ENCODE measurements at regions not wholly inside any gene's neighbourhood (a gene's known extent, or its start where the extent isn't known, plus 50 kb on each side); places are given as distances from the start of the nearest gene placed in this dataset.

GRCh38 chr10:100612601-100613595 lies 77.2 kb downstream of the HIF1AN start:
- Mint-ChIP-seq H3K36me3 (ENCODE audit: low read depth) (peaks cover 2% of the 10 kb centered on the region), H3K4me3 (no peak overlapping the region), H3K4me1 (peaks cover 2% of the 10 kb centered on the region), H3K27me3 (peaks cover 80% of the 10 kb centered on the region), H3K27ac (no peak overlapping the region)
- ATAC-seq = no peak
- no peaks in the 10 kb centered on the region for H3K9me3 ChIP-seq (ENCODE audit: control insufficient read depth, low read length, poor library complexity, severe bottlenecking)
- DNase-seq = no peak

- Mint-ChIP-seq H3K27ac (no peak overlapping the region), H3K36me3 (ENCODE audit: low read depth) (peaks cover 2% of the 10 kb centered on the region), H3K4me1 (peaks cover 2% of the 10 kb centered on the region), H3K4me3 (no peak overlapping the region), H3K27me3 (peaks cover 79% of the 10 kb centered on the region)
- ATAC-seq (no peak), DNase-seq (no peak)
- no peaks in the 10 kb centered on the region for H3K9me3 ChIP-seq (ENCODE audit: control insufficient read depth, low read length, poor library complexity, severe bottlenecking)
These were observed 78.1 kb downstream of the HIF1AN start for GRCh38 chr10:100613846-100614245.

DNA sequence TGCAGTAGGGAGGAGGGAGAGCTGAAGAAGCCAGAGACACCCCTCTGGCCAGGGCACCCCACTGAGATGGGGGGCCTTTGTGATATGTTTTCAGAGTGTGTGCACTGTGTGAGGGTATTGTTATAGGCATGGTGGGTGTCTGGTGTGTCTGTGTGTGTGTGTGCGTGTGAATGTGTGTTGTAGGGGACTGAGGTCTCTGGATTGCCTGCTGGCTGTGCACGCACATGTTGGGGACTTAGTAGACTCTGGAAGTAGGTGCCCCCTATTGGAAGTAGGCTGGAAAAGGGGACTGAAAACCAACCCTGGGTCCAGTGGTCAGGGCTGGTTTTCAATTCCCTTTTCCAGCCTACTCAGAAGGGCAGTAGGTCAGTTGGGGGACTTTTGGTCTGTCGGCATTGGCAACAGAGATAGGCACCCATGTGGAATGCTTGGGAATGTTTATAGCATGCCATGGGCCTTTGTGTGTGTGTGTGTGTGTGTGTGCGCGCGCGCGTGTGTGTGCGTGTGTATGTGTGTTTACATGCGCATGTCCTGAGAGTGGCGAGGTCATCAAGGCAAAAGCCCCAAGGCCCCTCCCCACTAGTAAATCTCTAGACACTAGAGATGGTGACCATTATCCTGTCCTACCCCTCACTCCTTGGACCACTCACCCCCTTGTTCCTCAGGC lies 78.8 kb downstream of the HIF1AN start:
- no peak overlapping the region for H3K4me3 Mint-ChIP-seq
- no peaks in the 10 kb centered on the region for H3K9me3 ChIP-seq (ENCODE audit: control insufficient read depth, low read length, poor library complexity, severe bottlenecking)
- DNase-seq (no peak), ATAC-seq (no peak)
- H3K27me3 Mint-ChIP-seq = peaks cover 86% of the 10 kb centered on the region
- H3K4me1 Mint-ChIP-seq = peaks cover 5% of the 10 kb centered on the region
- H3K36me3 Mint-ChIP-seq (ENCODE audit: low read depth) = peaks cover 2% of the 10 kb centered on the region
- H3K27ac Mint-ChIP-seq = no peak overlapping the region

GRCh38 chr10:100615241-100615640 lies 79.5 kb downstream of the HIF1AN start:
- Mint-ChIP-seq H3K4me1 (peaks cover 7% of the 10 kb centered on the region), H3K4me3 (no peak overlapping the region), H3K36me3 (ENCODE audit: low read depth) (peaks cover 5% of the 10 kb centered on the region), H3K27me3 (peaks cover 89% of the 10 kb centered on the region), H3K27ac (no peak overlapping the region)
- DNase-seq (no peak), ATAC-seq (no peak)
- H3K9me3 ChIP-seq (ENCODE audit: control insufficient read depth, low read length, poor library complexity, severe bottlenecking) = no peaks in the 10 kb centered on the region

GRCh38 chr10:100615908-100616307 lies 80.2 kb downstream of the HIF1AN start:
- DNase-seq (no peak), ATAC-seq (no peak)
- Mint-ChIP-seq H3K27me3 (peaks cover 90% of the 10 kb centered on the region), H3K4me3 (no peak overlapping the region), H3K4me1 (peaks cover 7% of the 10 kb centered on the region), H3K27ac (no peak overlapping the region), H3K36me3 (ENCODE audit: low read depth) (peaks cover 5% of the 10 kb centered on the region)
- no peaks in the 10 kb centered on the region for H3K9me3 ChIP-seq (ENCODE audit: control insufficient read depth, low read length, poor library complexity, severe bottlenecking)

DNA sequence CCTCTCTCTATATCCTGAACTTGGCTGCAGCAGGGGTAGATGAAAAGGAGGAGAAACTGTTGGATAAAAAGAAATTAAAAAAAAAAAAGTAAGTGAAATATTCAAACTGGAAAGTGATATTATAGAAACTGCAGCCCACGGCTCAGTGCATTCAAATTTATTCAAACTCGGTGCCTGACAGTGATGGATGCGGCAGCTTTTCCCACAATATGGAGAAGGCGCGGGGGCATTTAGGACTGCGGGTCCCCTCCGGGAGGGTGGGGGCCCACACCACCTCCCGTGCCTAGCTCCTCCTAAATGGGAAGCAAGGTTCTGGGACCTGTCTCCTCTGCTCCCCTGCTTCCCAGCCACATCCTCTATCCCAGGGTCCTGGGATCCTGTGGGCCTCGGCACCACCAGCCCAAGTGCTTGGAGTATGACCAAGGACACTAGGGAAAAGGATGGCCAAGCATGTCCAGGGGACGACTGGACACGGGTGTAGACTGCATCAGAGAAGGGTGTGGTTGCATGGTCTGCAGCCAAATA lies 82.4 kb downstream of the HIF1AN start:
- Mint-ChIP-seq H3K36me3 (ENCODE audit: low read depth) (peaks cover 8% of the 10 kb centered on the region), H3K4me3 (no peak overlapping the region), H3K27ac (no peak overlapping the region), H3K27me3 (peaks cover 87% of the 10 kb centered on the region), H3K4me1 (peaks cover 12% of the 10 kb centered on the region)
- DNase-seq = no peak
- no peaks in the 10 kb centered on the region for H3K9me3 ChIP-seq (ENCODE audit: control insufficient read depth, low read length, poor library complexity, severe bottlenecking)
- ATAC-seq = no peak

DNA sequence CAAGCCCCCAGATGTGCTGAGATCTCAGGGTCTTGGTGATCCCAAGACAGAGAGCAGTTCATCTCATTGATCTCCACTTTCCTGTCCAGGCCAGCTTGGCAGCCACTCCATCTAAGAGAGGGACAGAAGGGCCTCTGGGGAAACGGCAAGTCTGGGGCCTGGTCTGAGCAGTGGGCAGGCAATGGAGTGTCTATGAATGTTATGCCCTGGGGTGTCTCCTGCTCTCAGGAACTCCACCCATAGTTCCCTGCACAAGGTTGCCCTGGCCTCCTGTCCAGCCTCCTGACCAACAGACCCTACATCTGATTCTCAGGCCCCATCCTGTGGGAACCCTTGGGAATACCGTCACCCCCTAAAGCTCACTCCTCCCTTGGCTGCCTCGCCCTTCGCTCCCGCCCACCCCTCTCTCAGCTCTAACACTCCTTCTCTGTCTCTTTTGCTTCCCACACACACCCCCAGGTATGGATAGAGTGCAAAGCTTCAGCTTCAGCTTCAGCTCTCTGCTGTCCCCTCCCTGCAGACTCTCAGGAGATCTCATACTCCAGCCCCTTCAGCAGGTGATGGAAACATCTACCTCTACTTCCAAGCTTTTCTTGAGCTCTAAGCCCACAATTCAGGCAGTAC lies 83.0 kb downstream of the HIF1AN start:
- H3K27me3 Mint-ChIP-seq = peaks cover 87% of the 10 kb centered on the region
- no peak overlapping the region for H3K27ac Mint-ChIP-seq
- peaks cover 14% of the 10 kb centered on the region for H3K4me1 Mint-ChIP-seq
- peaks cover 10% of the 10 kb centered on the region for H3K36me3 Mint-ChIP-seq (ENCODE audit: low read depth)
- no peak overlapping the region for H3K4me3 Mint-ChIP-seq
- no peak for DNase-seq
- ATAC-seq = no peak
- H3K9me3 ChIP-seq (ENCODE audit: control insufficient read depth, low read length, poor library complexity, severe bottlenecking) = no peaks in the 10 kb centered on the region

DNA sequence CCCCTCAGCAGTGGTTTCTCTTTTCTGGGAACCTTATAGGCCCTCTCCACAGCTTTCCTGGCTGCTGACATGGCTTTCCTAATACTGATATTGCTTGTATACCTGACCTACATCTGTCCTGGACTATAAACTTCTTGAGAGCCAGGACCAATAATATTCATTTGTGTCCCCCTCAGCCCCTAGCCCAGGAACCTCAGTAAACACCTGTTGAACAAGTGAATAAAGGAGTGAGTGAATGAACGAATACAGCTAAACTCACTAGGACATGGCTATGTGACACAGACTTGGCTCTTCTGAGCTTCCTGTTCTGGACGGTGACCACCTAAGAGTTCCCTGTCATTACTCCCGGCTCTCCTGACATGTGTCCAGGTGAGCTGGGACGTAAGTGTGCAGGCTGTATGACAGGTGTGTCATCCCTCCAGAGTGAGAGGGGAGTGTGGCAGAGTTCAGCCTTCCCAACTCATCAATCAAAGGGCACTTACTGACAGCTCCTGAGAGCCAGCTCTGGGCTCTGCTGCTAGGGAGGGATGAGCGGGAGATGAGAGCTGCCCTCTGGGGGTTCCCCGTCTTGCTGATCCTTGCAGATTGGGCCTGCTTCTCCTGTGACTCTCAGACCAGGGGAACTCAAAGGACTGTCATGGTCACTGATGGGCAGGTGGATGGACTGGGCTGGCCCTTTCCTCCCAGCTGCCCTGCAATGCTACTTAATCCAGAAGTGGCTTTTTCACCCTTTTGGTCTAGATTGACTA lies 84.5 kb downstream of the HIF1AN start:
- DNase-seq (no peak), ATAC-seq (no peak)
- peaks cover 14% of the 10 kb centered on the region for H3K4me1 Mint-ChIP-seq
- H3K36me3 Mint-ChIP-seq (ENCODE audit: low read depth) = peaks cover 10% of the 10 kb centered on the region
- H3K27me3 Mint-ChIP-seq = peaks cover 82% of the 10 kb centered on the region
- no peak overlapping the region for H3K27ac Mint-ChIP-seq
- H3K9me3 ChIP-seq (ENCODE audit: control insufficient read depth, low read length, poor library complexity, severe bottlenecking) = no peaks in the 10 kb centered on the region
- peak overlapping the region; percentile 53 for H3K4me3 Mint-ChIP-seq

GRCh38 chr10:100621360-100622205 lies 85.8 kb downstream of the HIF1AN start:
- peak in 1 of 3 donors; percentile 32 for DNase-seq
- H3K4me1 Mint-ChIP-seq = peaks cover 14% of the 10 kb centered on the region
- peak; percentile 53 for ATAC-seq
- peak overlapping the region; percentile 37 for H3K27ac Mint-ChIP-seq
- no peaks in the 10 kb centered on the region for H3K9me3 ChIP-seq (ENCODE audit: control insufficient read depth, low read length, poor library complexity, severe bottlenecking)
- peaks cover 77% of the 10 kb centered on the region for H3K27me3 Mint-ChIP-seq
- H3K36me3 Mint-ChIP-seq (ENCODE audit: low read depth) = peaks cover 10% of the 10 kb centered on the region
- H3K4me3 Mint-ChIP-seq = peak overlapping the region; percentile 87

GRCh38 chr10:100622946-100623345 lies 87.2 kb downstream of the HIF1AN start:
- peaks cover 76% of the 10 kb centered on the region for H3K27me3 Mint-ChIP-seq
- H3K36me3 Mint-ChIP-seq (ENCODE audit: low read depth) = peaks cover 8% of the 10 kb centered on the region
- no peak for ATAC-seq

DNA sequence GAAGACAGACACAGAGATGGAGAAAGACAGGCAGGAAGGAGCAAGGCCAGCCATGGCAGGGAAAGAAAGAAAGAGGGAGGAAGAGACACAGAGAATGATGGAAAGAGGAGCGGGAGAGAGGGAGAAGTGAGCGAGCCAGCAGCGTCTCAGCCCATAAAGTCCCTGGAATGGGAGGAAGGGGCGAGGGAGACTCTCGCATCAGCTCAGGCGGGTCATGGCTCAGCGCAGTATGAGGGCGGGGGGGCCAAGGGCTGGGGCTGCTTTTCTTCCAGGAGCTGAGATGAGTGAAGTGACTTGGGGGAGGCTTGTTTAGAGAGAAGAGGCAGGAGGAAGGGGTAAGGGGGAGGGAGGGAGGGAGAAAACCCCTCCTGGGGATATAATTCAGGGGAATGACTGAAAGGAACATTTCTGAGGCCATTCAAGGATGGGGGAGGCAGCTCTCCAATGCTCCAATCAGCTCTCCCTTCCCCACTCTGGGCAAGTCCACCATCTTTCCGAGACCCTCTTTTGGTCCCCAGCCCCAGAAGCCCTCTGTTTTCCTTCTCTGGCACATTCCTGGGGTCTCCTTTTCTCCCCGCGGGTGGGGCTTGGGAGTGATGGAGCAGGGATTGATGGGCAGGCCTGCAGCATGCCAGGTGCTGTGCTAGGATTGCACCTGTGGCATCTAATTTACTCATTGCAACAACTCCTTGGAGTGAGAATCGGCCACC lies 87.9 kb downstream of the HIF1AN start:
- peaks cover 8% of the 10 kb centered on the region for H3K36me3 Mint-ChIP-seq (ENCODE audit: low read depth)
- DNase-seq (no peak), ATAC-seq (no peak)
- H3K27ac Mint-ChIP-seq = no peak overlapping the region
- H3K4me1 Mint-ChIP-seq = peaks cover 12% of the 10 kb centered on the region
- H3K4me3 Mint-ChIP-seq = no peak overlapping the region
- peaks cover 76% of the 10 kb centered on the region for H3K27me3 Mint-ChIP-seq
- H3K9me3 ChIP-seq (ENCODE audit: control insufficient read depth, low read length, poor library complexity, severe bottlenecking) = no peaks in the 10 kb centered on the region

More at GRCh38 chr10:100622946-100623345, 87.2 kb downstream of the HIF1AN start:
- no peak overlapping the region for H3K4me3 Mint-ChIP-seq
- DNase-seq = no peak
- H3K4me1 Mint-ChIP-seq = peaks cover 12% of the 10 kb centered on the region
- H3K27ac Mint-ChIP-seq = no peak overlapping the region
- no peaks in the 10 kb centered on the region for H3K9me3 ChIP-seq (ENCODE audit: control insufficient read depth, low read length, poor library complexity, severe bottlenecking)

Measured in T-helper 17 cell (primary cell).